HG03060 (cell line): ENCODE measurements at regions not wholly inside any gene's neighbourhood (a gene's known extent, or its start where the extent isn't known, plus 50 kb on each side); places are given as distances from the start of the nearest gene placed in this dataset.
"Not testable (repeated sequence)": the region's sequence is repeated elsewhere in the genome, so short reads cannot be mapped to it uniquely, and the experiment has no call there.

Experiments used
- ATAC-seq: cut with Tn5 transposase; IDR thresholded peaks from one replicate; pipeline ENCODE4 v1.9.1; 2021; ENCODE audit warnings: low read depth, moderate number of reproducible peaks; ENCODE audit not compliant: unreplicated experiment

DNA sequence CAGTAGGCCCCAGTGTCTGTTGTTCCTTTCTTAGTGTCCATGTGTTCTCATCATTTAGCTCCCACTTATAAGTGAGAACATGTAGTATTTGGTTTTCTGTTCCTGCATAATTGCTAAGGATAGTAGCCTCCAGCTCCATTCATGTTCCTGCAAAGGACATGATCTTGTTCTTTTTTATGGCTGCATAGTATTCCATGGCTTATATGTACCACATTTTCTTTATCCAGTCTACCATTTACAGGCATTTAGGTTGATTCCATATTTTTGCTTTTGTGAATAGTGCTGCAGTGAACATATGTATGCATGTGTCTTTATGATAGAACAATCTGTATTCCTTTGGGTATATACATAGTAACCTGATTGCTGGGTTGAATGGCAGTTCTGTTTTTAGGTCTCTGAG lies 134.4 kb upstream of the MON1B start:
- ATAC-seq = not testable (repeated sequence)

GRCh38 chr16:77057161-77057774 lies 133.7 kb upstream of the MON1B start:
- no peak for ATAC-seq

- ATAC-seq = no peak
Measured at GRCh38 chr16:77059446-77059845, 131.5 kb upstream of the MON1B start.

DNA sequence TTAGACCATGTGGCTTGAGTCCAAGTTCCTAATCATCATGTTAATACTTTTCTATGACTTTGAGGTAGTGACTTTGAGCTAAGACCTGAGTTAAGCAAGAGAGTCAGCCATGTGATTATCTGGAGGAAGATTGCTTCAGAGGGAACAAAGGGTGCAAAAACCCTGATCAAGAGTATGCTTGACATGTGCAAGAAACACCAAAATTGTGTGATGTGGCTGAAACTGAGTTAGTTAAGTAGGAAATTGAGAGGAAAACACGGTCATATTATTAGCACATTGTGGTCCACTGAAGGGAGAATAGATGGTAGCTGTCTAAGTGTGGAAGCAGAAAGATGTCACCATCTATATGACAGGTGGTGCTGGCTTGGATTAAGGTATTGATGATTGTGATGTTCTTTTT lies 130.4 kb upstream of the MON1B start:
- no peak for ATAC-seq

- ATAC-seq = no peak
Measured at GRCh38 chr16:77062878-77063675, 127.9 kb upstream of the MON1B start.

GRCh38 chr16:77063676-77064016 lies 127.3 kb upstream of the MON1B start:
- ATAC-seq = no peak

DNA sequence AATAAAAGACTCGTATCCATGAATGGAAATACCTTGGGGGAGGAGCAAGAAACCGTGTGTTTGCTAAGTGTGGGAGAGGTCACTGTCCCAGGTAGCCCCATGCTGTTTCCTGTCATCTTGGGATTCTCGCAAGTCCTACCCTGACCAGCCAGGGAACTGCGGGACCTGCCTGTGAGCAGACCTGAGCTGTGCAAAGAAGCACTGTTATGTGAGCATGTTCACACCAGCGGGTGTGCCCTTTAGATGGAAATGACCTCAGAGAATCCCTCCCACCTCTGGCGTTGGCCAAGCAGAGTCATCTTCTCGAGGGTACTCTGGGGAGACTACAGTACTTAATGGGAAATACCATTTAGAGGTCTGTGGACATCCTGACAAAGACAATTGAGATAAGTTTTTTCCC lies 127.0 kb upstream of the MON1B start:
- ATAC-seq = no peak

GRCh38 chr16:77066896-77067496 lies 124.0 kb upstream of the MON1B start:
- no peak for ATAC-seq

GRCh38 chr16:77067900-77068299 lies 123.1 kb upstream of the MON1B start:
- ATAC-seq = no peak

- no peak for ATAC-seq
Measured at GRCh38 chr16:77068402-77068801, 122.6 kb upstream of the MON1B start.

DNA sequence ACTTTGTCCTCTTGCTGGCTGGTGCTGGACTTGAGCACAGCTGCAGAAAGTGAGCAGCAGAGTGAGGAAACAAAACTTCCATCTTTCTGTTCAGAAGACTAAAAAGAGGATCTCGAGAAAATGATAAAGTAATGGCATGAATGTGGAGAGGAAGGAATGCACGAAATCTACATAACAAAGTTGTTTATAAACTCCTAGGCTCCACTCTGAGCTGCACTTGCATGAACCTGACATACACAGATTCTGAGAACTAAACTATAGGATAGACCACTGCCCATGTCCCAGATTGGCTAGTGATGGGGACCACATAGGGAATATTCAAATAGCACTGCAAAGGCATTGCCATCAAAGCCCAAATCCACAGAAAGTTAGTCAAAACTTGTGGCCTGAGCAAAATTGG lies 121.1 kb upstream of the MON1B start:
- ATAC-seq = no peak

DNA sequence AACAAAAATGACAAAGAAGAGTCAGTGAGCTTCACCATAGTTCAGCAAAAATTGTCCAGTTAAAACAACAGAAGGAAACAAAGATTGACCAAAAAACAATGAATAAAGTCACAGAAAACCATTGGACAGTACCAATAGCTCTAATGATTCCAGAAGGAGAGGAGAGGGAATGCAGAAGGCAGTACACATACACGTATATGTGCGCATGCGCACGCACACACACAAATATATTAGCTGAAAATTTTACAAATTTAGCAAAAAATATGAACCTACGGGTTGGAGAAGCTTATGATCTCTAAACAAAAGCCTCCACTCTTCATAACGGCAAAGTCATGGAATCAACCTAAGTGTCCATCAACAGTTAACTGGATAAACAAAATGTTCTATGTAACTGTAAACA lies 120.3 kb upstream of the MON1B start:
- no peak for ATAC-seq

DNA sequence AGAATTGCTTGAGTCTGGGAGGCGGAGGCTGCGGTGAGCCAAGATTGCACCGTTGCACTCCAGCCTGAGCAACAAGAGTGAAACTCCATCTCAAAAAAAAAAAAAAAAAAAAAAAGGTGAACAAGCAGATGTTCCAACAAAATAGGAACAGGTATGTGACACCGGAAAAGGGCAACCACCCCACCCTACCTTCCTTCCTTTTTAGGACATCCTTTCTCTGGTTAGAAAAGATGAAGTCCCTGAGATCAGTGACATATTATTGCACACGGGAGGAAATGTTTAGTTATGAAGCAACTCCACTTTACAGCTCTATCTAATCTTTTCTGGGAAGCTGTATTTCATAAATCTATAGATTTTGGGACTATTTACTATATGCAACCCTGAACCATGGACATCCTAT lies 114.2 kb upstream of the MON1B start:
- no peak for ATAC-seq

- ATAC-seq = no peak
Measured at GRCh38 chr16:77077256-77077922, 113.6 kb upstream of the MON1B start.

- no peak for ATAC-seq
Measured at GRCh38 chr16:77085981-77086380, 105.0 kb upstream of the MON1B start.

DNA sequence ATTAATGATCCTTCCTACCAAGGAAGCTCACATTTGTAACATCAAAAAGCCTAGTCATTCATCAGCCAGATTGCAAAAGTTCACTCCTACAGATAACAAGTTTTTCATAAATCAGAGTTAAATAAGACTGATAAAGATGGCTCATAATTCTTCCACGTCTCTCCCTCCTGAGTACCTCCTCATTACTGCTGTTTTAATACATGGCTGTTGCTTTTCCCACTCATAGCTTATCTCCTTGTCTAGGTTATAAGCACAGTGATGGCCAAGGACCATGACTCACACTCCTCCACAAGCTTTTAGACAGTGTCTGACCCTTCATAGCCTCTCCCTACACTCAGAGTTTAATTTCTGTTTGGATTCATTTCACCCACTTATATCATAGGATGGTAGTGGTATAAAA lies 100.9 kb upstream of the MON1B start:
- ATAC-seq = no peak

DNA sequence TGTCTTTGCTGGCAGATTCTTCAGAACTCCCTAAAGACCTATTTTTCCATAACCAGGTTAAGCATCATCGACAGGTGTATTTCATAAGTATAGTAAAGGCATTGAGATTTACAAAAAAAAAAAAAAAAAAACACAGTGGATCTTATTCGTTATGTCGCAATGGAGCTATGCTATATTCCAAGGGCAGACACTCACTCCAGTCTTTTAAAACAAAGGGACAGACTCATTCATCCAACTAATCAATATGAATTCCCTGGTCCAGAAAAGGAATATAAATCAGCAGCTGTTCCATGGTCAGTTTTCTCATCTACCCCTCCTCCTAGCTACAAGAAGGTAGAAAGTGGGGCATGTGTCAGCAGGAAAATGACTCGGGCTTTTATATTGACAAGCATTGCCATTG lies 97.7 kb upstream of the MON1B start:
- no peak for ATAC-seq

GRCh38 chr16:77093999-77094398 lies 97.0 kb upstream of the MON1B start:
- ATAC-seq = no peak

DNA sequence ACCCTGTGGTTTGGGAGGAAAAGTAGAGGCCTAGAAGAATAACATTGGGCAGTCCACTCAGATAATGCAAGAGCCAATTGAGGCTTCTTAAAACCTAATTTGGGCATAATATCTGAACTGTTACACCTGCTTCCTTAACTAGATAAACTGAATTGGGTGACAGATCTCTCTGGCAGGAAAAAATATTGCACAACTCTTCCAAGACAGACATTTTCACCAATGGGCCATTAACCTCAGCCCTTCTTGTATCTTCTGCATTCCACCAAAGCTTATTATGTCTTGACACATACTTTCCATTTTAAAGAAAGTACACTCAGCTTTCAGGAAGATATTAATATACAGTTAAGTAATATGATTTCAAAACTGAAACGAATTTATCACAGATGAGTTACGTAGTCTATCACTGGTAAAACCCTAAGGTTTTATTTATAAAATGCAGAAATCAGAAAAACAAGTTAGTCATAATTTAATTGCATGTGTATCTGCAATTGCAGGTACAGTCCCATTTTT lies 79.9 kb upstream of the MON1B start:
- no peak for ATAC-seq

- no peak for ATAC-seq
Measured at GRCh38 chr16:77112746-77113145, 78.2 kb upstream of the MON1B start.

GRCh38 chr16:77113835-77114234 lies 77.2 kb upstream of the MON1B start:
- no peak for ATAC-seq
